Smooth muscle cell (in vitro differentiated cells): ENCODE measurements at regions not wholly inside any gene's neighbourhood (a gene's known extent, or its start where the extent isn't known, plus 50 kb on each side); places are given as distances from the start of the nearest gene placed in this dataset.

Experiments
- DNase-seq: peaks from one replicate; lab custom pipeline; 2025; ENCODE audit not compliant: unreplicated experiment; lab: John Stamatoyannopoulos, UW
- H2AFZ ChIP-seq: fragments of 200-600 bp; sonication (generic); 2 replicates; pipeline ENCODE4 v1.6.0; 2016; ENCODE audit warnings: antibody characterized with exemption, low read depth, mild to moderate bottlenecking
- H3F3A ChIP-seq: fragments of 200-600 bp; sonication (generic); 2 replicates; pipeline ENCODE4 v1.6.0; 2017; ENCODE audit warnings: antibody characterized with exemption, low read depth
- H3K27ac ChIP-seq: fragments of 200-600 bp; sonication (generic); 2 replicates; pipeline ENCODE4 v1.5.1; 2016; ENCODE audit warnings: low read depth, mild to moderate bottlenecking
- H3K27me3 ChIP-seq: fragments of 200-600 bp; sonication (generic); 2 replicates; pipeline ENCODE4 v1.6.1; 2016; ENCODE audit warnings: low read depth, mild to moderate bottlenecking
- H3K36me3 ChIP-seq: fragments of 200-600 bp; sonication (generic); 2 replicates; pipeline ENCODE4 v1.5.1; 2016; ENCODE audit warnings: low read depth
- H3K4me1 ChIP-seq: fragments of 200-600 bp; sonication (generic); 2 replicates; pipeline ENCODE4 v1.5.1; 2016; ENCODE audit warnings: low read depth
- H3K4me2 ChIP-seq: fragments of 200-600 bp; sonication (generic); 2 replicates; pipeline ENCODE4 v1.6.0; 2016; ENCODE audit warnings: mild to moderate bottlenecking
- H3K4me3 ChIP-seq: fragments of 200-600 bp; sonication (generic); 2 replicates; pipeline ENCODE4 v1.5.1; 2016; ENCODE audit warnings: mild to moderate bottlenecking
- H3K79me2 ChIP-seq: fragments of 200-600 bp; sonication (generic); 2 replicates; pipeline ENCODE4 v1.6.0; 2016; ENCODE audit warnings: low read depth, mild to moderate bottlenecking
- H3K9ac ChIP-seq: fragments of 200-600 bp; sonication (generic); 2 replicates; pipeline ENCODE4 v1.6.0; 2016; ENCODE audit warnings: low read depth
- H3K9me3 ChIP-seq: fragments of 200-600 bp; sonication (generic); replicated peaks from 2 replicates; pipeline ENCODE4 v1.5.1; 2016; ENCODE audit warnings: low read depth
- H4K20me1 ChIP-seq: fragments of 200-600 bp; sonication (generic); 2 replicates; pipeline ENCODE4 v1.6.0; 2016; ENCODE audit warnings: low read depth
- WGBS: methylation state at CpG from one replicate; pipeline ENCODE4 v1.1.7; 2016; ENCODE audit warnings: low lambda C conversion rate; 5-methylcytosine and 5-hydroxymethylcytosine counted together
- TF ChIP-seq, protein P1 (sequence below): fragments of 200-600 bp; sonication (generic); IDR thresholded peaks from 2 replicates; pipeline ENCODE4 v1.5.1; 2017; ENCODE audit warnings: borderline replicate concordance, mild to moderate bottlenecking, antibody characterized with exemption; ENCODE audit not compliant: insufficient read depth, poor library complexity, severe bottlenecking

DNA sequence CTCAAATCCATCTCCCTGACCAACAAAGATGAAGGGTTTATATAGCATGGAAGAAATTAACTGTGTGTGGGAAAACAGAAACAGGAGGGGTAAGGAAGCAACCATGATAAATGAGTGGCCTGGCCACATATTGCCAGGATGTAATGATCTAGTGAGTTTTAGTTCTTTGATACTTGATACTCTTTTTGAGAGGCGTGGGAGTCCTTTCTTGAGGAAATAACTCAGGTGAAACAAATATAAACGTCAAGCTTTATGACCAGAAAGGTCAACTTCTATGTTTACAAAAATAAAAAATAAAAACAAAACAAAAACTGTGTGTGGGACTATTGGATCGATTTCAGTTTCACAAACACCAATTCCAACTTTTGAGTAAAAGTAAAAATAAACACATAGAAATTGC, 860.8 kb upstream of the B3GALT2 start:
- TF ChIP-seq, protein P1, sequence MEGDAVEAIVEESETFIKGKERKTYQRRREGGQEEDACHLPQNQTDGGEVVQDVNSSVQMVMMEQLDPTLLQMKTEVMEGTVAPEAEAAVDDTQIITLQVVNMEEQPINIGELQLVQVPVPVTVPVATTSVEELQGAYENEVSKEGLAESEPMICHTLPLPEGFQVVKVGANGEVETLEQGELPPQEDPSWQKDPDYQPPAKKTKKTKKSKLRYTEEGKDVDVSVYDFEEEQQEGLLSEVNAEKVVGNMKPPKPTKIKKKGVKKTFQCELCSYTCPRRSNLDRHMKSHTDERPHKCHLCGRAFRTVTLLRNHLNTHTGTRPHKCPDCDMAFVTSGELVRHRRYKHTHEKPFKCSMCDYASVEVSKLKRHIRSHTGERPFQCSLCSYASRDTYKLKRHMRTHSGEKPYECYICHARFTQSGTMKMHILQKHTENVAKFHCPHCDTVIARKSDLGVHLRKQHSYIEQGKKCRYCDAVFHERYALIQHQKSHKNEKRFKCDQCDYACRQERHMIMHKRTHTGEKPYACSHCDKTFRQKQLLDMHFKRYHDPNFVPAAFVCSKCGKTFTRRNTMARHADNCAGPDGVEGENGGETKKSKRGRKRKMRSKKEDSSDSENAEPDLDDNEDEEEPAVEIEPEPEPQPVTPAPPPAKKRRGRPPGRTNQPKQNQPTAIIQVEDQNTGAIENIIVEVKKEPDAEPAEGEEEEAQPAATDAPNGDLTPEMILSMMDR, result no peak
- Histone ChIP-seq H3K4me2 (no peak overlapping the region), H3K9me3 (no peaks in the 10 kb centered on the region), H3K79me2 (no peaks in the 10 kb centered on the region), H3F3A (no peaks in the 10 kb centered on the region), H3K27ac (no peak overlapping the region), H3K4me1 (no peaks in the 10 kb centered on the region), H3K9ac (no peak overlapping the region), H4K20me1 (no peaks in the 10 kb centered on the region), H3K27me3 (no peaks in the 10 kb centered on the region), H3K36me3 (no peaks in the 10 kb centered on the region), H2AFZ (no peak overlapping the region), H3K4me3 (no peak overlapping the region)
- 71% methylated on average over 3 of the region's 3 CpGs for WGBS
- DNase-seq, result no peak

DNA sequence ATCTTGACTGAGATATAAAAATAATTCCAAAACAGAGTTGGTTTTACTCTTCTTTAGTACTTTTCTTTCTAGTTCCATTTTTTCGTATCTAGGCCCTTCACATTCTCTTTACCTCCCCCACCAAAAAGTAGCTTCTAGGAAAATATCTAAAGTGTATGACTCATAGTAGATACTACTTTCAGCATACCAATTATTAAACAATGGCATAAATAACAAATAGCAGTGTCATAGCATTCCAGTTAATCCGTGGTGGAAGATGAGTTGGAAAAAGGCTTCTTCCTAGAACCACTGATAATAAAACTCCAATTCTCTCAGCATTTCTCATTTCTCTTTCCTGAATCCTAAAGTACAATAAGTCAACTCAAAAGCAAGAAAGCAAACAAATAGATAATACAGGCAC, 859.0 kb upstream of the B3GALT2 start:
- H3K27me3 ChIP-seq, result no peaks in the 10 kb centered on the region
- H2AFZ ChIP-seq, result no peak overlapping the region
- H3K9ac ChIP-seq, result no peak overlapping the region
- no peaks in the 10 kb centered on the region for H3K9me3 ChIP-seq
- H3F3A ChIP-seq, result no peaks in the 10 kb centered on the region
- H3K79me2 ChIP-seq, result no peaks in the 10 kb centered on the region
- no peaks in the 10 kb centered on the region for H3K4me1 ChIP-seq
- H3K27ac ChIP-seq, result no peak overlapping the region
- no peaks in the 10 kb centered on the region for H4K20me1 ChIP-seq
- DNase-seq, result no peak
- TF ChIP-seq, protein P1, result no peak
- 59% methylated on average over 2 of the region's 2 CpGs for WGBS
- no peaks in the 10 kb centered on the region for H3K36me3 ChIP-seq
- no peak overlapping the region for H3K4me2 ChIP-seq
- H3K4me3 ChIP-seq, result no peak overlapping the region

DNA sequence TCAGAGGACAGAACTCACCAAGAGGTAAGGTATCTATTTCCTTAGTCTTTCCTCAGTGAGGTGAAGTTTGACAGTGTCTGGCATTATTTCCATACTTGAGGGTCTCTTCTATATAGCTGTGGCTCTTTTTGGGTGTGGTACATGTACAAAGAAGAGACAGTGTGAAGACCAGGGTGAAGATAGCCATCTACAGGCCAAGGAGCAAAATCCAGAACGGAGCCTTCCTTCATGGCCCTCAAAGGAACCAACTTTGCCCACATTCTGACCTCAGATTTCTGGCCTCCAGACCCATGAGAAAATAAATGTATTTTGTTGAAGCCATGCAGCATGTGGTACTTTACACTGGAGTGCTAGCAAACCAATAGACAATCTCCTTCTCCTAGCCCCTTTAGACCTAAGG, 858.5 kb upstream of the B3GALT2 start:
- Histone ChIP-seq H3F3A (no peaks in the 10 kb centered on the region), H3K9ac (no peak overlapping the region), H3K79me2 (no peaks in the 10 kb centered on the region), H4K20me1 (no peaks in the 10 kb centered on the region), H3K36me3 (no peaks in the 10 kb centered on the region), H3K27ac (no peak overlapping the region), H3K9me3 (no peaks in the 10 kb centered on the region), H3K4me3 (no peak overlapping the region), H3K4me1 (no peaks in the 10 kb centered on the region), H2AFZ (no peak overlapping the region), H3K27me3 (no peaks in the 10 kb centered on the region), H3K4me2 (no peak overlapping the region)
- TF ChIP-seq, protein P1, result no peak
- WGBS, result 95% methylated on average over 1 of the region's 1 CpG
- DNase-seq, result no peak

- DNase-seq, result no peak
- H3K27ac ChIP-seq, result no peak overlapping the region
- WGBS, result 75% methylated on average over 5 of the region's 5 CpGs
Measured at GRCh38 chr1:194043984-194044755, 857.8 kb upstream of the B3GALT2 start.

More at GRCh38 chr1:194043984-194044755, 857.8 kb upstream of the B3GALT2 start:
- H3K27me3 ChIP-seq, result no peaks in the 10 kb centered on the region
- no peaks in the 10 kb centered on the region for H4K20me1 ChIP-seq
- no peak overlapping the region for H3K9ac ChIP-seq
- H3K4me3 ChIP-seq, result no peak overlapping the region
- H3K36me3 ChIP-seq, result no peaks in the 10 kb centered on the region
- H3K4me2 ChIP-seq, result no peak overlapping the region
- TF ChIP-seq, protein P1, result no peak
- no peak overlapping the region for H2AFZ ChIP-seq
- H3K9me3 ChIP-seq, result no peaks in the 10 kb centered on the region
- H3K4me1 ChIP-seq, result no peaks in the 10 kb centered on the region
- no peaks in the 10 kb centered on the region for H3F3A ChIP-seq
- H3K79me2 ChIP-seq, result no peaks in the 10 kb centered on the region
